Neuronal stem cell (in vitro differentiated cells): ENCODE measurements at regions not wholly inside any gene's neighbourhood (a gene's known extent, or its start where the extent isn't known, plus 50 kb on each side); places are given as distances from the start of the nearest gene placed in this dataset.
A peak's percentile ranks its signal among the peaks of the same experiment; 100 is the strongest.

Experiments
- DNase-seq: peaks from one replicate; pipeline ENCODE4 v3.0.0-alpha.2; 2013; ENCODE audit warnings: low spot score
- H2AFZ ChIP-seq: one replicate; pipeline ENCODE4 v1.6.1; 2013; ENCODE audit warnings: mild to moderate bottlenecking, low read length, inconsistent platforms
- H2AK5ac ChIP-seq: 2 replicates; pipeline ENCODE4 v1.6.1; 2013; ENCODE audit warnings: low read depth, mild to moderate bottlenecking, inconsistent platforms, low read length, moderate library complexity, mixed read lengths
- H2BK120ac ChIP-seq: 2 replicates; pipeline ENCODE4 v1.6.1; 2013; ENCODE audit warnings: low read depth, mild to moderate bottlenecking, inconsistent platforms, low read length, moderate library complexity, mixed read lengths
- H2BK12ac ChIP-seq: one replicate; pipeline ENCODE4 v1.6.1; 2013; ENCODE audit warnings: low read length, inconsistent platforms
- H2BK15ac ChIP-seq: 2 replicates; pipeline ENCODE4 v1.6.1; 2013; ENCODE audit warnings: mild to moderate bottlenecking, low read length, inconsistent platforms, mixed read lengths
- H2BK5ac ChIP-seq: one replicate; pipeline ENCODE4 v1.6.1; 2013; ENCODE audit warnings: inconsistent platforms, mild to moderate bottlenecking, low read length, moderate library complexity
- H3K14ac ChIP-seq: one replicate; pipeline ENCODE4 v1.6.1; 2013; ENCODE audit warnings: low read length, inconsistent platforms
- H3K18ac ChIP-seq: 2 replicates; pipeline ENCODE4 v1.6.1; 2013; ENCODE audit warnings: low read length, inconsistent platforms
- H3K23ac ChIP-seq: 2 replicates; pipeline ENCODE4 v1.6.1; 2013; ENCODE audit warnings: low read depth, mild to moderate bottlenecking, mixed read lengths, low read length, inconsistent platforms; ENCODE audit not compliant: poor library complexity
- H3K27ac ChIP-seq: replicated peaks from 3 replicates; pipeline ENCODE4 v1.5.1; 2013; ENCODE audit warnings: low read length, inconsistent platforms
- H3K27me3 ChIP-seq, 3 experiments: 2 replicates each; pipeline ENCODE4 v1.6.1; 2013; ENCODE audit warnings: low read length in 3 of 3, mild to moderate bottlenecking in 2 of 3, inconsistent platforms in 1 of 3, low read depth in 1 of 3, mixed read lengths in 1 of 3, moderate library complexity in 1 of 3; ENCODE audit not compliant: control insufficient read depth in 3 of 3, insufficient read depth in 3 of 3
- H3K36me3 ChIP-seq, 2 donors: replicated peaks in 1 of 2; 2 replicates each; pipeline ENCODE4 v1.6.1; 2013; ENCODE audit warnings: low read length in 2 of 2; ENCODE audit not compliant: control insufficient read depth in 2 of 2, insufficient read depth in 2 of 2
- H3K4ac ChIP-seq: 2 replicates; pipeline ENCODE4 v1.6.1; 2013; ENCODE audit warnings: inconsistent platforms, mild to moderate bottlenecking, low read length, moderate library complexity
- H3K4me1 ChIP-seq, 2 donors: 1 replicate in 1 of 2; 2 replicates in 1 of 2; pipeline ENCODE4 v1.6.1; 2013; ENCODE audit warnings: low read length in 2 of 2, low read depth in 1 of 2; ENCODE audit not compliant: control insufficient read depth in 2 of 2, insufficient read depth in 1 of 2
- H3K4me2 ChIP-seq: one replicate; pipeline ENCODE4 v1.6.1; 2013; ENCODE audit warnings: mild to moderate bottlenecking, low read length, inconsistent platforms; ENCODE audit not compliant: insufficient read depth, poor library complexity, severe bottlenecking
- H3K4me3 ChIP-seq, 2 donors: 2 replicates each; pipeline ENCODE4 v1.5.1; 2013; ENCODE audit warnings: low read length in 2 of 2, mild to moderate bottlenecking in 2 of 2, inconsistent platforms in 1 of 2, moderate library complexity in 1 of 2
- H3K79me1 ChIP-seq: one replicate; pipeline ENCODE4 v1.6.1; 2013; ENCODE audit warnings: low read depth, mild to moderate bottlenecking, inconsistent platforms, low read length, moderate library complexity
- H3K9ac ChIP-seq: one replicate; pipeline ENCODE4 v1.6.1; 2013; ENCODE audit warnings: mild to moderate bottlenecking, low read depth, low read length, inconsistent platforms; ENCODE audit not compliant: poor library complexity
- H3K9me3 ChIP-seq, 2 donors: replicated peaks in 1 of 2; 2 replicates each; pipeline versions ENCODE3 to v1.6.1; 2013; ENCODE audit warnings: low read length in 2 of 2, mild to moderate bottlenecking in 2 of 2, inconsistent platforms in 1 of 2, low read depth in 1 of 2, mixed read lengths in 1 of 2, moderate library complexity in 1 of 2; ENCODE audit not compliant: control insufficient read depth in 2 of 2, insufficient read depth in 1 of 2
- H4K8ac ChIP-seq: one replicate; pipeline ENCODE4 v1.6.1; 2013; ENCODE audit warnings: low read depth, mild to moderate bottlenecking, inconsistent platforms, low read length, moderate library complexity
- H4K91ac ChIP-seq: one replicate; pipeline ENCODE4 v1.6.1; 2013; ENCODE audit warnings: low read length, low read depth, mild to moderate bottlenecking, inconsistent platforms; ENCODE audit not compliant: poor library complexity
- WGBS, 2 donors: extraction: QIAGEN DNeasy Blood & Tissue Kit; methylation state at CpG; one replicate each; pipeline ENCODE4 v1.1.7; 2013; ENCODE audit warnings: missing lambda C conversion rate in 2 of 2, mixed read lengths in 1 of 2; ENCODE audit not compliant: insufficient read length in 2 of 2, insufficient replicate concordance in 1 of 2; ENCODE audit errors: extremely low coverage in 2 of 2; 5-methylcytosine and 5-hydroxymethylcytosine counted together

GRCh38 chr12:60144395-60144794 lies 548.6 kb downstream of the SLC16A7 start:
- H4K91ac ChIP-seq = no peak overlapping the region
- H3K27me3 ChIP-seq = no peaks in the 10 kb centered on the region
- DNase-seq = no peak
- H4K8ac ChIP-seq = no peak overlapping the region
- no peak overlapping the region for H3K9ac ChIP-seq
- H2AK5ac ChIP-seq = no peak overlapping the region
- no peaks in the 10 kb centered on the region for H3K9me3 ChIP-seq
- no CpG with 5 or more reads among the region's 1 CpG for WGBS, 2 donors
- no peak overlapping the region for H3K4me3 ChIP-seq
- H3K4me1 ChIP-seq = no peaks in the 10 kb centered on the region
- H3K23ac ChIP-seq = no peak overlapping the region
- H3K79me1 ChIP-seq = no peaks in the 10 kb centered on the region
- H3K36me3 ChIP-seq = no peaks in the 10 kb centered on the region
- no peak overlapping the region for H2BK120ac ChIP-seq
- H2BK5ac ChIP-seq = no peak overlapping the region
- H3K4me2 ChIP-seq = no peak overlapping the region
- H2BK12ac ChIP-seq = no peak overlapping the region
- H3K27ac ChIP-seq = no peak overlapping the region
- no peak overlapping the region for H3K4ac ChIP-seq
- no peak overlapping the region for H3K18ac ChIP-seq
- no peak overlapping the region for H2AFZ ChIP-seq
- H2BK15ac ChIP-seq = no peak overlapping the region
- no peak overlapping the region for H3K14ac ChIP-seq

DNA sequence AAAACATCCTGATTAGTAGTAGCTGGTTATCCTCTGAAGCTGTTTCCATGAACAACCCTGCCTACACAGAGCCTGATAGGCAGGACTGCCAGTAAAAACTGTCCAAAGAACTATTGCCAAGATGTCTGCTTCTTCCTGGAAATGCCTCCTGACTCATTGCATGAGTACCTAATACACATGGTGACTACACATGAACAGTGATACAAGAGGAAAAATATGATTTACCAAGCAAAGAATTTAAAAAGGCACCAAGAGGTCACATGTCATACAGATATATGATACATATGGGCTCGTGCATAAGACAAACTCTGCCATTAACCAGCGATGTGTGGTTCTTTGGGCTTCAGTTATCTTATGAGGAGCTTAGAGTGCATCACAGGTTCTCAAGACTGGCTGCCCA lies 552.3 kb downstream of the SLC16A7 start:
- Histone ChIP-seq H3K4me2 (no peak overlapping the region), H3K14ac (no peak overlapping the region), H3K9ac (no peak overlapping the region), H4K8ac (no peak overlapping the region), H3K9me3 (no peaks in the 10 kb centered on the region), H2BK15ac (no peak overlapping the region), H3K4me3 (no peak overlapping the region), H2BK120ac (no peak overlapping the region), H3K27ac (no peak overlapping the region), H3K23ac (no peak overlapping the region), H3K18ac (no peak overlapping the region), H4K91ac (no peak overlapping the region), H3K36me3 (no peaks in the 10 kb centered on the region), H3K79me1 (no peaks in the 10 kb centered on the region), H2BK5ac (no peak overlapping the region), H2AFZ (peak overlapping the region; percentile 20), H2AK5ac (no peak overlapping the region), H3K4ac (no peak overlapping the region), H2BK12ac (no peak overlapping the region), H3K27me3 (no peaks in the 10 kb centered on the region), H3K4me1 (no peaks in the 10 kb centered on the region)
- DNase-seq = no peak
- no CpG with 5 or more reads among the region's 2 CpGs for WGBS, 2 donors

- H3K79me1 ChIP-seq = no peaks in the 10 kb centered on the region
- no peaks in the 10 kb centered on the region for H3K27me3 ChIP-seq
- H4K8ac ChIP-seq = no peak overlapping the region
- no peak overlapping the region for H3K9ac ChIP-seq
- H3K27ac ChIP-seq = no peak overlapping the region
- H2AFZ ChIP-seq = no peak overlapping the region
- DNase-seq = no peak
- no peak overlapping the region for H2BK12ac ChIP-seq
- H3K23ac ChIP-seq = no peak overlapping the region
- H3K9me3 ChIP-seq = no peaks in the 10 kb centered on the region
- H2BK5ac ChIP-seq = no peak overlapping the region
- no peak overlapping the region for H4K91ac ChIP-seq
- H3K14ac ChIP-seq = no peak overlapping the region
- no peaks in the 10 kb centered on the region for H3K36me3 ChIP-seq
- no peak overlapping the region for H2BK15ac ChIP-seq
- H3K4ac ChIP-seq = no peak overlapping the region
- H3K4me3 ChIP-seq = no peak overlapping the region
- H2BK120ac ChIP-seq = no peak overlapping the region
- H3K18ac ChIP-seq = no peak overlapping the region
- H3K4me1 ChIP-seq = no peaks in the 10 kb centered on the region
- no peak overlapping the region for H2AK5ac ChIP-seq
- H3K4me2 ChIP-seq = no peak overlapping the region
Observed at GRCh38 chr12:60148831-60149230, 553.0 kb downstream of the SLC16A7 start.

- no peaks in the 10 kb centered on the region for H3K27me3 ChIP-seq
- H3K36me3 ChIP-seq = no peaks in the 10 kb centered on the region
- H2BK15ac ChIP-seq = no peak overlapping the region
- H3K4me1 ChIP-seq = no peaks in the 10 kb centered on the region
- H3K4ac ChIP-seq = no peak overlapping the region
- H3K23ac ChIP-seq = no peak overlapping the region
- no peak overlapping the region for H3K4me2 ChIP-seq
- no CpG with 5 or more reads among the region's 1 CpG for WGBS, 2 donors
- H3K27ac ChIP-seq = no peak overlapping the region
- H3K9me3 ChIP-seq = no peaks in the 10 kb centered on the region
- no peak overlapping the region for H3K18ac ChIP-seq
- no peak overlapping the region for H2BK5ac ChIP-seq
- no peaks in the 10 kb centered on the region for H3K79me1 ChIP-seq
- no peak overlapping the region for H3K9ac ChIP-seq
- H3K4me3 ChIP-seq = no peak overlapping the region
- H2AK5ac ChIP-seq = no peak overlapping the region
- no peak overlapping the region for H4K8ac ChIP-seq
- H3K14ac ChIP-seq = no peak overlapping the region
- no peak overlapping the region for H2BK12ac ChIP-seq
- H4K91ac ChIP-seq = no peak overlapping the region
- no peak overlapping the region for H2AFZ ChIP-seq
- no peak for DNase-seq
- H2BK120ac ChIP-seq = no peak overlapping the region
Observed at GRCh38 chr12:60152756-60153155, 556.9 kb downstream of the SLC16A7 start.
